Natural killer cell (primary cell): ENCODE measurements at regions not wholly inside any gene's neighbourhood (a gene's known extent, or its start where the extent isn't known, plus 50 kb on each side); places are given as distances from the start of the nearest gene placed in this dataset.

Experiments used
- ATAC-seq, 3 donors: fragments of 150-1000 bp in 2 of 3; fragments of 200-7000 bp in 1 of 3; cut with Tn5 transposase; 1 replicate in 1 of 3; 2 replicates in 2 of 3; pipeline ENCODE4 v1.10.0; 2021; ENCODE audit warnings: mild to moderate bottlenecking in 2 of 3, moderate library complexity in 2 of 3
- DNase-seq, 2 donors: peaks; one replicate each; pipeline versions ENCODE4 v3.0.0 to v3.0.0-alpha.2; 2013 to 2021; ENCODE audit warnings: mixed read lengths in 1 of 2
- H3K27ac ChIP-seq: one replicate; pipeline ENCODE4 v1.5.1; 2013; ENCODE audit warnings: mild to moderate bottlenecking, low read length
- H3K27me3 ChIP-seq: one replicate; pipeline ENCODE4 v1.6.1; 2013; ENCODE audit warnings: low read length; ENCODE audit not compliant: control insufficient read depth, insufficient read depth
- H3K36me3 ChIP-seq: one replicate; pipeline ENCODE4 v1.6.1; 2013; ENCODE audit warnings: low read length; ENCODE audit not compliant: control insufficient read depth, insufficient read depth
- H3K4me1 ChIP-seq: one replicate; pipeline ENCODE4 v1.6.1; 2013; ENCODE audit warnings: low read length; ENCODE audit not compliant: control insufficient read depth, insufficient read depth
- H3K4me3 ChIP-seq: one replicate; pipeline ENCODE4 v1.5.1; 2013; ENCODE audit warnings: low read length
- H3K9me3 ChIP-seq: one replicate; pipeline ENCODE4 v1.6.1; 2013; ENCODE audit warnings: low read length; ENCODE audit not compliant: control insufficient read depth, insufficient read depth
- H3K27ac Mint-ChIP-seq, 2 donors: one replicate each; pipeline ENCODE4 v1.8.0; 2022; ENCODE audit warnings: mild to moderate bottlenecking in 2 of 2, mixed read lengths in 2 of 2, moderate library complexity in 1 of 2
- H3K27me3 Mint-ChIP-seq, 2 donors: one replicate each; pipeline ENCODE4 v1.8.0; 2022; ENCODE audit warnings: low read depth in 2 of 2, mixed read lengths in 2 of 2
- H3K36me3 Mint-ChIP-seq: one replicate; pipeline ENCODE4 v1.8.0; 2022; ENCODE audit warnings: mixed read lengths
- H3K4me1 Mint-ChIP-seq, 2 donors: one replicate each; pipeline ENCODE4 v1.8.0; 2022; ENCODE audit warnings: mixed read lengths in 2 of 2
- H3K4me3 Mint-ChIP-seq: one replicate; pipeline ENCODE4 v1.8.0; 2022; ENCODE audit warnings: mild to moderate bottlenecking, moderate library complexity, mixed read lengths
- H3K9me3 Mint-ChIP-seq, 2 donors: one replicate each; pipeline ENCODE4 v1.8.0; 2022; ENCODE audit warnings: mixed read lengths in 2 of 2
- WGBS: methylation state at CpG from one replicate; pipeline ENCODE4 v1.1.7; 2013; ENCODE audit warnings: missing lambda C conversion rate; ENCODE audit not compliant: insufficient coverage; 5-methylcytosine and 5-hydroxymethylcytosine counted together
- intact Hi-C: fragments of 100-400 bp; cut with micrococcal nuclease; formaldehyde crosslinking; loops from one replicate; pipeline ENCODE4 v1.14.2; 2022
- TF ChIP-seq, protein P1 (sequence below): fragments of 200-600 bp; IDR thresholded peaks from one replicate; pipeline ENCODE4 v1.8.0; 2022; ENCODE audit warnings: antibody characterized with exemption

DNA sequence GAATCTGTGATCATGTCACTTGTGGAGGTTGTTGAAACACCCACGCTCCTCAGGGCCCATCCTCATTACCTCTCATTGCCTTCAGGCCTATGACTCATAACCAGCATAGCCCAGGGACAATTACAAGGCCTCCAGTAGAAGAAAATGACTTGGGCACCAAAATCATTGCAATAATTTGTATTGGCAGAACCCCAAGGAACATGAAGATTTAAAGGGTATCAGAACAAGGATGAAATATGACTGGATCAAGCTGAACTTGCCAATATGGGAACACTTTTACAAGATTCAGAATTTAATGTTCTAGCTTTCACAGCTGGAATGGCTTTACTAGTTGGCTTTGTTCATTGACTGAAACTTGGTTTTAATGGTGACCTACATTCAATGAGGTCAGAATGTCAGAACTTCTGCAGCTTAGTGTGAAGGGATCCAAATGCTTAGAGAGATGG lies 156.4 kb downstream of the COPS8 start:
- Mint-ChIP-seq H3K36me3 (no peaks in the 10 kb centered on the region), H3K27ac (no peak overlapping the region), H3K4me1 (no peaks in the 10 kb centered on the region), H3K4me3 (no peak overlapping the region), H3K27me3 (peaks cover 0 to 6% of the 10 kb centered on the region in 2 donors), H3K9me3 (peaks cover 2 to 4% of the 10 kb centered on the region in 2 donors)
- H3K9me3 ChIP-seq, result no peaks in the 10 kb centered on the region
- H3K4me3 ChIP-seq, result no peak overlapping the region
- no peak overlapping the region for H3K27ac ChIP-seq
- 75% methylated on average over 1 of the region's 1 CpG for WGBS
- H3K36me3 ChIP-seq, result no peaks in the 10 kb centered on the region
- TF ChIP-seq, protein P1, sequence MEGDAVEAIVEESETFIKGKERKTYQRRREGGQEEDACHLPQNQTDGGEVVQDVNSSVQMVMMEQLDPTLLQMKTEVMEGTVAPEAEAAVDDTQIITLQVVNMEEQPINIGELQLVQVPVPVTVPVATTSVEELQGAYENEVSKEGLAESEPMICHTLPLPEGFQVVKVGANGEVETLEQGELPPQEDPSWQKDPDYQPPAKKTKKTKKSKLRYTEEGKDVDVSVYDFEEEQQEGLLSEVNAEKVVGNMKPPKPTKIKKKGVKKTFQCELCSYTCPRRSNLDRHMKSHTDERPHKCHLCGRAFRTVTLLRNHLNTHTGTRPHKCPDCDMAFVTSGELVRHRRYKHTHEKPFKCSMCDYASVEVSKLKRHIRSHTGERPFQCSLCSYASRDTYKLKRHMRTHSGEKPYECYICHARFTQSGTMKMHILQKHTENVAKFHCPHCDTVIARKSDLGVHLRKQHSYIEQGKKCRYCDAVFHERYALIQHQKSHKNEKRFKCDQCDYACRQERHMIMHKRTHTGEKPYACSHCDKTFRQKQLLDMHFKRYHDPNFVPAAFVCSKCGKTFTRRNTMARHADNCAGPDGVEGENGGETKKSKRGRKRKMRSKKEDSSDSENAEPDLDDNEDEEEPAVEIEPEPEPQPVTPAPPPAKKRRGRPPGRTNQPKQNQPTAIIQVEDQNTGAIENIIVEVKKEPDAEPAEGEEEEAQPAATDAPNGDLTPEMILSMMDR, result no peak
- DNase-seq (no peak), ATAC-seq (no peak)
- intact Hi-C loops, result no loop called here
- H3K27me3 ChIP-seq, result no peaks in the 10 kb centered on the region
- H3K4me1 ChIP-seq, result no peaks in the 10 kb centered on the region

DNA sequence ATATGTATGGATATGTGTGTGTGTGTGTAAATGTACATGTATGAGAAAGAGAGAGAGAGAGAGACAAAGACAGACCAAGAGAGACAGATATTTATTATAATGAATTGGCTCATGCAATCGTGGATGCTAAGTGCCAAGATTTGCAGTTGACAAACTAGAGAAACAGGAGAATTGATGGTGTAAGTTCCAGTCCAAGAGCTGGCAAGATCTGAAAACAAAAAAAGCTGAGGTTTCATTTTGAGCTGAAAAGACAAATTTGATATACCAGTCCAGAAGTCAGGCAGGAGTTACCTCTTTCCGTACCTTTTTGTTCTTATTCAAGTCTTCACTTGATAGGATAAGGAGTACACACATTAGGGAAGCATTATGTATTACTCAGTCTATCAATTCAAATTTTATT lies 157.8 kb downstream of the COPS8 start:
- Mint-ChIP-seq H3K9me3 (peaks cover 2 to 4% of the 10 kb centered on the region in 2 donors), H3K4me3 (no peak overlapping the region), H3K27me3 (peaks cover under 1 to 6% of the 10 kb centered on the region in 2 donors), H3K36me3 (no peaks in the 10 kb centered on the region), H3K4me1 (no peaks in the 10 kb centered on the region), H3K27ac (no peak overlapping the region)
- ATAC-seq (no peak), DNase-seq (no peak)
- no peaks in the 10 kb centered on the region for H3K4me1 ChIP-seq
- no peaks in the 10 kb centered on the region for H3K27me3 ChIP-seq
- H3K4me3 ChIP-seq, result no peak overlapping the region
- TF ChIP-seq, protein P1, result no peak
- intact Hi-C loops, result no loop called here
- H3K27ac ChIP-seq, result no peak overlapping the region
- H3K36me3 ChIP-seq, result no peaks in the 10 kb centered on the region
- H3K9me3 ChIP-seq, result no peaks in the 10 kb centered on the region
- 81% methylated on average over 2 of the region's 2 CpGs for WGBS

DNA sequence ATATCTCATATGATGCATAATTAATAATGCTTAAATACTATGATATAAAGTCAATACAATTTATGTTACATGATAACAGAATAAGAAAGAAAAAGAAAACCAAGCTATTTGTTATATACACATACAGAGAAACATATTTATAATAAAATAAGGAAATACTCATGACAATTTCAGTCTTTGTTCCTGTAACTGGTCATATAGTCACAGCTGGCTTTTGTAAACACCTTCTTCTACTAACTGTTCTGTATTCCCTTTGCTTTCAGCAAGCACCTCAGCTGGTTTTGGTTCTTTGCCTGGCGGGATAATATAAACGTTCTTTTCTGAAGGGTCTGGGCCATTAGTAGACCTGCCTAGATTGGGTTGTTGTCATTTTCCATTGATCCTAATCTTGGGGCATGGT lies 158.5 kb downstream of the COPS8 start:
- peaks cover 6 to 8% of the 10 kb centered on the region in 2 donors for H3K27me3 Mint-ChIP-seq
- H3K9me3 Mint-ChIP-seq, result peaks cover 2 to 4% of the 10 kb centered on the region in 2 donors
- H3K9me3 ChIP-seq, result no peaks in the 10 kb centered on the region
- no peaks in the 10 kb centered on the region for H3K36me3 ChIP-seq
- DNase-seq (no peak), ATAC-seq (no peak)
- H3K4me3 Mint-ChIP-seq, result no peak overlapping the region
- H3K27ac ChIP-seq, result no peak overlapping the region
- TF ChIP-seq, protein P1, result no peak
- intact Hi-C loops, result no loop called here
- no peaks in the 10 kb centered on the region for H3K27me3 ChIP-seq
- H3K27ac Mint-ChIP-seq, result no peak overlapping the region
- WGBS, result 72% methylated on average over 2 of the region's 2 CpGs
- H3K4me3 ChIP-seq, result no peak overlapping the region
- no peaks in the 10 kb centered on the region for H3K36me3 Mint-ChIP-seq
- H3K4me1 Mint-ChIP-seq, result no peaks in the 10 kb centered on the region
- H3K4me1 ChIP-seq, result no peaks in the 10 kb centered on the region

DNA sequence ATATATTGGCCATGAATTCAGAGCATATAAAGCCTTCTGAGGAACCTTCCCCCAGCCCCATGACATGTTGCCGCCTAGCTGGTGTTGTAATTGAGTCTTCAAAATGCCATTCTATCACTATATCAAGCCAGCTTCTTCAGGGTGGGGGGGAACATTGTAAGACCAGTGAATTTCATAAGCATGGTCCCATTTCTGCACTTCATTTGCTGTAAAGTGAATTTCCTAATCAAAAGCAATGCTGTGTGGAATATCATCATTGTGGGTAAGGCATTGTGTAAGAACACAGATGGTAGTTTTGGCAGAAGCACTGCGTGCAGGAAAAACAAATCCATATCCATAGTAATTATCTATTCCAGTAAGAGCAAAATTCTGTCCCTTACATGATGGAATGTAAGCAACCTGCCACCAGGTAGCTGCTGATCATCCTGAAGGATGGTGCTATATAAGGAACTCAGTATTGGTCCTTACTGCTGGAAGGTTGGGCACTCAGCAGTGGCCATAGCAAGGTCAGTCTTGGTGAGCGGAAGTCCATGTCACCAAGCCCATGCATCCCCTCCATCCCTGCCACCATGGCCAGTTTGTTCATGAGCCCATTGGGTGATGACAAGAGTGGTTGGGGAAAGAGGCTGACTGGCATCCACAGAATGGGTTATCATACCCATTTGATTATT lies 159.4 kb downstream of the COPS8 start:
- Mint-ChIP-seq H3K27ac (no peak overlapping the region), H3K36me3 (no peaks in the 10 kb centered on the region), H3K4me1 (no peaks in the 10 kb centered on the region), H3K9me3 (peaks cover 2 to 4% of the 10 kb centered on the region in 2 donors), H3K4me3 (no peak overlapping the region), H3K27me3 (peaks cover 6 to 17% of the 10 kb centered on the region in 2 donors)
- Histone ChIP-seq H3K9me3 (no peaks in the 10 kb centered on the region), H3K27me3 (no peaks in the 10 kb centered on the region), H3K4me3 (no peak overlapping the region), H3K36me3 (no peaks in the 10 kb centered on the region), H3K27ac (no peak overlapping the region), H3K4me1 (no peaks in the 10 kb centered on the region)
- no peak for DNase-seq
- intact Hi-C loops, result no loop called here
- 100% methylated on average over 1 of the region's 3 CpGs for WGBS
- no peak for ATAC-seq
- TF ChIP-seq, protein P1, result no peak
